SK-N-SH (cell line): ENCODE measurements at regions not wholly inside any gene's neighbourhood (a gene's known extent, or its start where the extent isn't known, plus 50 kb on each side); places are given as distances from the start of the nearest gene placed in this dataset.

Experiments used
- CTCF ChIP-seq: fragments of 200-600 bp; sonication (generic); IDR thresholded peaks from 2 replicates; pipeline ENCODE4 v1.6.1; 2017; ENCODE audit warnings: antibody characterized with exemption, mild to moderate bottlenecking, moderate library complexity
- RAD21 ChIP-seq: IDR thresholded peaks from 2 replicates; pipeline ENCODE4 v1.6.1; 2012; ENCODE audit warnings: mild to moderate bottlenecking, low read length
- YY1 ChIP-seq: IDR thresholded peaks from 2 replicates; pipeline ENCODE4 v1.4.0; 2012; ENCODE audit warnings: low read depth, mild to moderate bottlenecking

- TF ChIP-seq RAD21 (no peak), YY1 (no peak), CTCF (no peak)
Measured at GRCh38 chr18:38563396-38563980, 997.9 kb upstream of the CELF4 start.
